ENCODE measurements at regions not wholly inside any gene's neighbourhood (a gene's known extent, or its start where the extent isn't known, plus 50 kb on each side); places are given as distances from the start of the nearest gene placed in this dataset.
A peak's percentile ranks its signal among the peaks of the same experiment; 100 is the strongest.

DNA sequence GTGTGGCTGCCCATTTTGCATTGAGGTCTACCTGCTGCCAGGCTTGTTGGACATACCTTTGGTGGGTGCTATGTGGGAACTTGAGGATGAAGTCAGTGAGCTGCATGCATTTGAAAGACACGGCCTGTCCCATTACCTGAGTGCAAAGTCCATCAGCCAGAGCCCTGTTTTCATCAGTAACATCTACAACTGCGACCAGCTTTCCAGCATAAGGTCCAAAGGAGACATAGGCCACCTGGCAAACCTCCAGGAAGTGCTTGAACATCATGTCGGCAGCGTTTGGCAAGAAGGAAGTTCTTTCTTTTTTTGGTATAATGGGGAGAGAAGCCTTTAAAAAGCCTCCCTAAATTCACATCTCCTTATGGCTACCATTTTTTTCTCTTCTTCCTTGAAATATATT is 143.1 kb downstream of the FAM161A start:
- H3K27ac Mint-ChIP-seq, result no peak overlapping the region
- H3K27me3 Mint-ChIP-seq, result no peaks in the 10 kb centered on the region
- POLR2A ChIA-PET, result no interaction called here
- no peak for DNase-seq
- CTCF ChIA-PET, result no interaction called here
- H3K9me3 Mint-ChIP-seq, result no peaks in the 10 kb centered on the region
- intact Hi-C loops (cut with micrococcal nuclease), result no loop called here
- H3K4me3 Mint-ChIP-seq, result no peak overlapping the region
- TF ChIP-seq CTCF (IDR thresholded peaks at IDR 0.05), result no peak
- H3K36me3 Mint-ChIP-seq (ENCODE audit: low read depth), result no peaks in the 10 kb centered on the region
- no peak for ATAC-seq (ENCODE audit: low read depth)
- peaks cover 8% of the 10 kb centered on the region for H3K4me1 Mint-ChIP-seq

GRCh38 chr2:61707984-61708852 is 145.6 kb downstream of the FAM161A start:
- DNase-seq (no peak), ATAC-seq (ENCODE audit: low read depth) (peak; percentile 96)
- Mint-ChIP-seq H3K4me1 (peaks cover 8% of the 10 kb centered on the region), H3K4me3 (no peak overlapping the region), H3K36me3 (ENCODE audit: low read depth) (no peaks in the 10 kb centered on the region), H3K27me3 (no peaks in the 10 kb centered on the region), H3K27ac (peak overlapping the region; percentile 38), H3K9me3 (no peaks in the 10 kb centered on the region)
- ChIA-PET POLR2A (interaction anchor here (0.6 to 0.7 kb wide), 2 partner anchors 57 to 181 kb away, joined by 3 to 16 read pairs; no protein-coding TSS in a partner anchor), CTCF (no interaction called here)
- intact Hi-C loops (cut with micrococcal nuclease), result loop anchor here (1.0 kb wide), 1 partner anchor 14 kb away; no protein-coding TSS in a partner anchor
- no peak for TF ChIP-seq CTCF (IDR thresholded peaks at IDR 0.05)

GRCh38 chr2:61705625-61706024 is 148.2 kb downstream of the FAM161A start:
- Mint-ChIP-seq H3K4me1 (peaks cover 8% of the 10 kb centered on the region), H3K36me3 (ENCODE audit: low read depth) (no peaks in the 10 kb centered on the region), H3K4me3 (no peak overlapping the region), H3K27me3 (no peaks in the 10 kb centered on the region), H3K9me3 (no peaks in the 10 kb centered on the region), H3K27ac (no peak overlapping the region)
- intact Hi-C loops (cut with micrococcal nuclease), result no loop called here
- ChIA-PET POLR2A (interaction anchor here (1.3 kb wide), 1 partner anchor 168 kb away, joined by 3 read pairs; the partner anchor contains the start of gene XPO1), CTCF (no interaction called here)
- no peak for DNase-seq
- no peak for ATAC-seq (ENCODE audit: low read depth)
- no peak for TF ChIP-seq CTCF (IDR thresholded peaks at IDR 0.05)

- H3K4me3 Mint-ChIP-seq, result no peak overlapping the region
These were observed 149.5 kb downstream of the FAM161A start for GRCh38 chr2:61704364-61704763.

More at GRCh38 chr2:61704364-61704763, 149.5 kb downstream of the FAM161A start:
- ChIA-PET CTCF (no interaction called here), POLR2A (interaction anchor here (0.7 to 1.3 kb wide), 2 partner anchors 166 to 978 kb away, joined by 3 to 6 read pairs; partner anchors contain the start of gene XPO1)
- intact Hi-C loops (cut with micrococcal nuclease), result no loop called here
- no peak for ATAC-seq (ENCODE audit: low read depth)
- no peak overlapping the region for H3K27ac Mint-ChIP-seq
- no peak for DNase-seq
- TF ChIP-seq CTCF (IDR thresholded peaks at IDR 0.05), result no peak
- no peaks in the 10 kb centered on the region for H3K36me3 Mint-ChIP-seq (ENCODE audit: low read depth)
- no peaks in the 10 kb centered on the region for H3K9me3 Mint-ChIP-seq
- peaks cover 8% of the 10 kb centered on the region for H3K4me1 Mint-ChIP-seq
- no peaks in the 10 kb centered on the region for H3K27me3 Mint-ChIP-seq
